ENCODE measurements at regions not wholly inside any gene's neighbourhood (a gene's known extent, or its start where the extent isn't known, plus 50 kb on each side); places are given as distances from the start of the nearest gene placed in this dataset.

DNA sequence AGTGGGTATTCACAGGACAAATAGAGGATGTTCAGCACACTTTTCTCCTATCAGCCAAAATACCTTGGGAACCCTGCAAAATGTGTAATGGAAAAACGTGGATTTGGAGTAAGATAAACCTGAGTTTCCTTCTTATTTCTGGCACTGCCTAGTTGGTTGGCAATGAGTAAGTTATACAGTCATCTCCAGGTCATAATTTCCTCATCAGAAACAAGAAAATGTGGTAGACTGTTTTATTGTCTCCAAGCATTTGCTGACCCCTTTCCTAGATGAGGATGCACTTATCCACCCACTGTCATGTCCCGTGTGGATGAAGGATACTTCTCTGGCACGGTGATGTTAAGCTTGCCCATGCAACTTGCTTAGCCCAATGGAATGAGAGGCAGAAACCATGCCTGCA lies 458.0 kb downstream of the KIF2B start:
- H3K79me1 ChIP-seq (ENCODE audit: low read depth in 1 of 2, low read length in 2 of 2) = no peaks in the 10 kb centered on the region
- ChIA-PET CTCF (no interaction called here), POLR2A (ENCODE audit: unreplicated experiment) (no interaction called here)
- no TSS peak for BruUV-seq (replicated peaks)
- H2BK15ac ChIP-seq (ENCODE audit: low read depth, low read length) = no peak overlapping the region
- DNase-seq (no peak), ATAC-seq (ENCODE audit: low read depth) (no peak)
- H3K27ac ChIP-seq (ENCODE audit: insufficient read depth, low read length) = no peak overlapping the region
- H3K18ac ChIP-seq (ENCODE audit: low read depth, low read length) = no peak overlapping the region
- H3K23ac ChIP-seq (ENCODE audit: low read depth, low read length) = no peak overlapping the region
- H2AK5ac ChIP-seq (ENCODE audit: low read depth, low read length) = no peak overlapping the region
- H3K4me1 ChIP-seq (ENCODE audit: control insufficient read depth, insufficient read depth, low read length) = no peaks in the 10 kb centered on the region
- no peak overlapping the region for H3K14ac ChIP-seq (replicated peaks; ENCODE audit: low read depth, low read length)
- no peak overlapping the region for H2BK5ac ChIP-seq (ENCODE audit: low read depth, low read length, poor library complexity, severe bottlenecking)
- H3K9me1 ChIP-seq (ENCODE audit: insufficient read depth, low read length) = no peaks in the 10 kb centered on the region
- H4K20me1 ChIP-seq (ENCODE audit: insufficient read depth, low read length) = no peaks in the 10 kb centered on the region
- H2AK9ac ChIP-seq (replicated peaks; ENCODE audit: low read depth, low read length, poor library complexity) = no peak overlapping the region
- H4K8ac ChIP-seq (ENCODE audit: low read depth in 2 of 2, low read length in 2 of 2) = no peak overlapping the region
- H2BK120ac ChIP-seq (ENCODE audit: low read depth, low read length) = no peak overlapping the region
- H4K91ac ChIP-seq (ENCODE audit: insufficient read depth, low read depth, low read length) = no peak overlapping the region
- no peak overlapping the region for H3K56ac ChIP-seq (ENCODE audit: extremely low read depth, insufficient read depth, low read length)
- H3K27me3 ChIP-seq (ENCODE audit: control insufficient read depth, insufficient read depth, low read length) = no peaks in the 10 kb centered on the region
- no peak overlapping the region for H3K9ac ChIP-seq (ENCODE audit: low read depth, low read length)
- H3K36me3 ChIP-seq (ENCODE audit: control insufficient read depth, insufficient read depth, low read length) = no peaks in the 10 kb centered on the region
- in situ Hi-C loops (cut with MboI; ENCODE audit: low sequenced_read_pairs) = no loop called here
- no peak overlapping the region for H4K5ac ChIP-seq (ENCODE audit: low read depth, low read length)
- TF ChIP-seq SMC3 (IDR thresholded peaks at IDR 0.05; ENCODE audit: low read depth, low read length) = no peak
- no peak overlapping the region for H2BK20ac ChIP-seq (ENCODE audit: low read depth, low read length)
- intact Hi-C loops (cut with micrococcal nuclease) = no loop called here
- dilution Hi-C loops (cut with HindIII; ENCODE audit: low sequenced_read_pairs, unreplicated experiment) = no loop called here
- no peak overlapping the region for H3K4me3 ChIP-seq (ENCODE audit: insufficient read depth, low read depth, low read length)
- no peak overlapping the region for H3K4me2 ChIP-seq (ENCODE audit: low read depth, low read length)
- WGBS, 2 experiments (ENCODE audit: extremely low coverage in 2 of 2, insufficient read length in 1 of 2) = no CpG with 5 or more reads among the region's 3 CpGs
- H2AFZ ChIP-seq (replicated peaks; ENCODE audit: low read length, poor library complexity) = no peak overlapping the region
- H3K4ac ChIP-seq (ENCODE audit: low read depth, low read length) = no peak overlapping the region
- H3K9me3 ChIP-seq (ENCODE audit: control insufficient read depth, insufficient read depth, low read length) = peaks cover 15% of the 10 kb centered on the region

Data from IMR-90 (cell line).